NCI-H2227 (cell line): ENCODE measurements at regions not wholly inside any gene's neighbourhood (a gene's known extent, or its start where the extent isn't known, plus 50 kb on each side); places are given as distances from the start of the nearest gene placed in this dataset.
"Not testable (repeated sequence)": the region's sequence is repeated elsewhere in the genome, so short reads cannot be mapped to it uniquely, and the experiment has no call there.

ENCODE experiments used
- DNase-seq: peaks from one replicate; lab custom pipeline; 2025; ENCODE audit not compliant: unreplicated experiment; lab: John Stamatoyannopoulos, UW

DNA sequence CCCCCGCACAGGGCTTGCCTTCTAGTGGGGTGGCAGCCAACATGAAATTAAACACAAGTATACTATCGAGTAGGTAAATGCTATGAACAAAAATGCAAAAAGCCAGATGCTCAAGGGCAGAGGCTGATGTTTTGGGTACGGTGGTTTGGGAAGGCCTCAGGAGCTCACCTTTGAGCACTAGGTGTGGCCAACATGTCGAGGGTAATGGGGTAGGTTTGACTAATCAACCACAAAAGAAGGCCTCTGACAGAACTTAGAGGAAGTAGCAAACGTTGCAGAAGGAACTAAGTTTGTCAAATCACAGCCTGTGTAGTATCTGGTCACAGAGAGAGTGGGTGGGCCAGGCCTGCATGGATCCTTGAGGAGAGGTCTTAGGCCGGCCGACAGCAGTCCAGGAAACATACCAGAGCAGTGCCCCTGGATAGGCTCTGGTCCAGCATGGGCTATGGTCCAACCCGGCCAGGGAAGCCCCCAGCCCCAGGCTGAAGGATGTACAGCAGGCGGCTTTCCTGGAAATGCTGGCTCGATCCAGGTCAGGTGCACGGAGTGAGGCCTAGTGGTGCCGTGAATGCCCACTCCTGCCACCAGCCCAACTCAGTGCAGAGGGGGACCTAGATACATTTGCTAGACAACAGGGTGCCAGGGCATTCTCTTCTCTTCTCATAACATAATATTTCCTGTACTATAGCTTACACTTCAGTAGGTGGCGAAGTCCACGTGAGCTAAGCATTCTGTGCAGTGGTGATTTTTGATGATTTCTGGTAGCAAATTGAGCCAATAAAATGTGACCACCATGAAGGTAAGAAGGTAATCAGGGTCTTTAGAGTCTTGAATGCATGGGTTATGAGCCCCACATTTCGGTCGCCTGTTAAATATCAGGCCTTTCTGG, 56.3 kb upstream of the CD93 start:
- DNase-seq, result no peak

DNA sequence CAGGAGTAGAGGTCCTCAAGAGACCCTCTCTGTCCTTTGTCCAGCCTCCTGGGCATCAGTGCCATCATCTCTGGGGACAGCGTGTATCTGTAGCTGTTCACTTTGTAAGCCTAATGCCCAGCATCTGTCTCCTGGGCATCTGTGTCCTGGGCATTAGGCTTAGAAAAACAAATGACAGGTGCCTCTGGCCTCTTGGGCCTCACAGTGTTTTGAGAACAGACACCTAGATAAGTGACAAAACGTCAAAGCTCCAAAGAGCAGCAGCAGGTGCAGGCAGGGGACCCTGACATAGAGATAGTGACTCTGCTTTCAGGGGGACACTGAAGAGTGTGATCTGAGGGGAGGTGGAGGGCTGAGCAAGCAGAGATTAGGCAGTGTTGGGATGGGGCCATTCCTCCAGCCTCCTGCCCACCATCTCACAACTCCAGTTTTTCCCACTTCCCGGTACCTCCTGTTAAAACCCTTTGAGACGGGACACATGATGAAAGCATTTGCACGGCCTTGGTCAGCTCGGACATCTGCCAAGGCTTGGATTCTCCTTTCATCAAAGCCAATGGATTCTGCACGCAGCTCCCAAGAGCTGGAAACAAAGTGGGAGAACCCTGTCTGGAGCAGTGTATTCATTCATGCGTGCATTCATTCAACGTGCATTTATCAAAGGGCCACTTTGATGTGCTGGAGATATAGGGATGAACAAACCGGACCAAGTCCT, 55.5 kb upstream of the CD93 start:
- no peak for DNase-seq

DNA sequence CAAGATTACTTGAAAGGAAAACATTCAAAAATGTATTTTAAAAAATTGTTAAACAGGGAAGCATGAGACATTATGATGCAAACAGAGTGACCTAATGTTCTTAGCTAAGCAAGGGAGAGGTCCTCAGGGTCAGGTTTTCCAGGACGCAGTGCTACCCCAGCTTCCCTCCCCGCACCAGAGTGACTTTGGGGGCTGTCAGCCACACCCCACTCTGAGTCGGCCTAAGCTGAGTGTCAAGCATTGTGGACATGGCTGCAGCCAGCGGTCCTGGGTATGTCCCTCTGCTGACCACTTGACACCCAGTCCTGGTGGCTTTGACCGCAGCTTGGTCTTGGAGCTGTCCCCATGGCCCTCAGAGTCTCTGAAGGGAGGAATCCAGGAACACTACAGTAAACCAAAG, 54.9 kb upstream of the CD93 start:
- DNase-seq, result no peak

DNA sequence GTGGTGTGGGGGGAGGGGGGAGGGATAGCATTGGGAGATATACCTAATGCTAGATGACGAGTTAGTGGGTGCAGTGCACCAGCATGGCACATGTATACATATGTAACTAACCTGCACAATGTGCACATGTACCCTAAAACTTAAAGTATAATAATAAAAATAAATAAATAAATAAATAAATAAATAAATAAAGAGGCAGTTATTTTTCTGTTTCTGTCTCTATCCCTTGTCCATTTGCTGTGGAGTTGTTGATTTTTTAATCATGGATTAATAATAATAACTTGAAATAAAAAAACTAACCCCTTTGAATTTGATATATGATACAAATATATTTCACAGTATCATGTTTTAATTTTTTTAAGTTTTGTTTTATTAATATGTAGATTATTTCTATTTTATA, 53.9 kb upstream of the CD93 start:
- not testable (repeated sequence) for DNase-seq

DNA sequence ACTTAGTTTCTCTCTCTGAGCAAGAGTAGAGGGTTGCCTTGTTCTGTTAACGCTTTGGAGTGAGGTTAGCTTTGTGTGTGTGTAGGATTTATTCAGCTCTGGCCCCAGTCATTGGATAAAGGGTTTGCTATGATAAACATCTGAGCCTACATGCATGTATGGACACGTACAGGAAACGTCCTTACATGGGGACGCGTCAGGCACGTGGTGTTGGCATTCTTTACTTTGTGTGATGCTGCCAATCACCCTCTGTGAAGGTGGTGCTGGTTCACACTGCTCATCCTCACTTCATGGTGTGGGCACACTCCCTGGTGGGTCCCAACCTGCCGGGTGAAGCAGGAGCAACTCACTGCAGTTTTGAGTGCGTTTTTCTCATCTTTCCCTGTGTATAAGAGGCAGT, 53.4 kb upstream of the CD93 start:
- no peak for DNase-seq

DNA sequence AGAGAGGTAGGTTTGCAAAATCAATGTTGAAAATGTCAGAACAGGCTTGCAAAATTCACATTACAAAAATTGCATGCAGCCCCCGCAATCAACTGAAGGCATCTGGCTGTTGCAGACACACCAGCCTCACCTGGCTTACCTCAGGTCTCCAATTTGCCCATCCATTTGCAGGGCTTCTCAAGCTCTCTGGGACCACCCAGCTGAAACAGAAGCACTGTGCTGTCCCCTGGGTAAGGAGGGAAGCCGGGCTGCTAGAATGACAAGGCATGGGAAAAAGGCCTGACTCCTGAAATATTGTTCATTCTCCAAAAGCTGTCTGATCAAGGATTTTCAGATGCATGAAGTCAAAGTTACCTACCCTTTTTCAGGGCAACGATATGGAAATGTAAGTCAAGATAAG, 52.6 kb upstream of the CD93 start:
- DNase-seq, result no peak

DNA sequence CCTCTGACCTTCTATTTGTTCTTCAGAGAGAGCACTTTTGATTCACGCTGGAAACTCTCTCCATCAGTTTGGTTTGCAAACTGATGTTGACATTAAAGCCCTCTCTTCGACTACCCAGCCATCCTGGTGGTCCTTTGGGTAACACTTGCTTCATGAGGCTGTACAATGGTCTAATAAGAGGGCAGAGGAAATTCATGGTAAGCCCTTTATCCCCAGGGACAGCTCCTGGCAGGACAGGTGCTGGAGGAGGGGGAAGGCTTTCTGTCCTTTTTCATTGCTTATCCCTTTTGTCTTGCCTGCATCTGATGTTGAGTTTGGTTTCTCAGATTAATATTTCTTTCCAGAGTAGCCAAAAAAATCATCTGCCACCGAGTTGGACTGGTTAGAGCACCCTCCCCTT, 52.1 kb upstream of the CD93 start:
- no peak for DNase-seq

DNA sequence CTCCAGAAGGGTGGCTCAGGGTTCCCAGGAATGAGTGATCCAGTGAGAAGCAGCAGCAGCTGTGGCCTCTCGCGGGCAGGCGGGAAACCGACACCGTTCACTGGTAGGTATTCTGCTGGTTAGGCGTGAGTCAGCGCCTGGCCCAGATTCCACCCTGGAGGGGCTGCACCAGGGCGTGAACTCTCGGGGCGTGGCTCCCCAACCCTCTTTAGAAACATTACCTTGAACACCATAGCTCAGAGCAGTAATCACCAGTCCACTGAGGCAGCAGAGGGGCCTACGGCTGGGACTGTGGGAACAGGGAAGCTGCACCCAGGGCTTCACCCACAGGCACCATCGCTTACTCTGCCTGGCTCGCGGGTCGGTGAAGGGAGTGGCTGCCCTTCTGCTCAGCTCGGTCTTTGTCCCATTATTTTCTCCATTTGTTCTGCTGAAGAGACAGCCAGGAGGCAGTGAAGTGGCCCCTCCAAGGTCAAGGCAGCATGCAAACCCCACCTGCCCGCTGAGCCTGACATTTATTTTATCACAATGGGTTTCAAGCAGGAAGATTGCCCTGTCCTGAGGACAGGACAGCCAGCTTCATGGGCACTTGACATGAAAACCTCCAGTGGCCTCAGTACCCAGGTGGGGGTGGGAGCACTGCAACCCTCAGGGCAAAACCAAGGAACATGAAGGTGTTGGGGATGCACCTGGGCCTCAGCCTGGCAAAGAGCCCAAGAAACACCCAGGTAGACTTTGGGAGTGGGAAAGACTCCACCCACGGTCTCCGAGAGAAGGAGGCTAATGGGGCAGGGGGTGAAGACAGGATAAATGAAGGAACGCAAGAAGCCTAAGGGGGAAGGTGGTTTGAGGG, 51.0 kb upstream of the CD93 start:
- no peak for DNase-seq

DNA sequence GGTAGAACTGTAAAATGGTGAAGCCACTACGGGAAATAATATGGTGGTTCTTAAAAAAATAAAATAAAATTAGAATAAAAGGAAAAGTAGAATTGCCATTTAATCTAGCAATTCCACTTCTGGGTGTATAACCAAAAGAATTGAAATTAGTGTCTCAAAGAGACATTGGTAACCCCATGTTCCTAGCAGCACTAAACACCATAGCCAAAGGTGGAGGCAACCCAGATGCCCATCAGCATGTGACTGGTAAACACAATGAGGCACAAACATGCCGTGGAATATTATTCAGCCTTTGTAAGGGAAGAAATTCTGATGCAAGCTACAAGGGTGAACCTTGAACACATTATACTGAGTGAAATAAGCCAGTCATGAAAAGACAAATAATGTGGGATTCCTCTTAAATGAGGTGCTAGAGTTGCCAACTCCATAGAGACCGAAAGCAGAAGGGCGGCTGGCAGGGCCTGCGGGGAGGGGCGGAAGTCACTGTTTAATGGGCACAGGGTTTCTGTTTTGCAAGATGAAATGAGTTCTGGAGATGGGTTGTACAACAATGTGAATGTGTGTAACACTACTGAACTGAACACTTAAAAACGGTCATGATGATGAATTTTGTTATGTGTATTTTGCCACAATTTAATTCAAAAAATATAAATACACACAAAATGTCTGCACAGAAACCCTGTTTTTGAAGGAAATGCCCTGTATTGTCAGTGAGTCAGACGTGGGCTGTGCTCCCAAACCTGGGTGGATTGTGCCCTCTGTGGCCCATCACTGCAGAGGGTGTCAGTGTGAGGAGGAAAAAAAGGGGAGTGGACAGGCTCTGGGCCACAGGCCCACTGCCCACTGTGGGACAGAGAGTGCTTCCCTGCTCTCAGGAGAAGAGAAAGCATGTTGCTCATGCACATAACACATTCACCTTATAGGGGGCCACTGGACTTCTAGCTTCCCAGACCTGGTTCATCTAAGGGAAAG, 49.6 kb upstream of the CD93 start:
- DNase-seq, result no peak
